Tibial nerve (tissue), 4 donors: ENCODE measurements at regions not wholly inside any gene's neighbourhood (a gene's known extent, or its start where the extent isn't known, plus 50 kb on each side); places are given as distances from the start of the nearest gene placed in this dataset.

ENCODE experiments used
- DNase-seq, 2 donors: peaks; one replicate each; pipeline ENCODE4 v3.0.0-alpha.2; 2019; ENCODE audit warnings: low spot score in 2 of 2
- H3K27ac ChIP-seq, 4 donors: fragments of 200-600 bp; sonication (generic) in 3 of 4; one replicate each; pipeline ENCODE4 v1.5.1; 2017 to 2019; ENCODE audit warnings: mild to moderate bottlenecking in 1 of 4
- H3K27me3 ChIP-seq, 2 donors: fragments of 200-600 bp; sonication (generic) in 1 of 2; one replicate each; pipeline versions ENCODE4 v1.5.1 to v1.6.0; 2017 to 2019
- H3K36me3 ChIP-seq, 3 donors: fragments of 200-600 bp; sonication (generic); one replicate each; pipeline ENCODE4 v1.5.1; 2018 to 2019
- H3K4me1 ChIP-seq, 4 donors: fragments of 200-600 bp; sonication (generic) in 3 of 4; one replicate each; pipeline ENCODE4 v1.5.1; 2017 to 2019
- H3K4me3 ChIP-seq, 4 donors: fragments of 200-600 bp; sonication (generic) in 3 of 4; one replicate each; pipeline ENCODE4 v1.5.1; 2017 to 2019; ENCODE audit warnings: mild to moderate bottlenecking in 1 of 4, moderate library complexity in 1 of 4
- H3K9me3 ChIP-seq, 4 donors: fragments of 200-600 bp; sonication (generic) in 3 of 4; one replicate each; pipeline ENCODE4 v1.5.1; 2017 to 2019
- CTCF ChIP-seq, 5 experiments: fragments of 200-600 bp in 3 of 5; fragments of 450-650 bp in 2 of 5; sonication (generic) in 3 of 5; IDR thresholded peaks; one replicate each; pipeline ENCODE4 v1.5.1; 2016 to 2019; ENCODE audit warnings: antibody characterized with exemption in 5 of 5, mild to moderate bottlenecking in 3 of 5, moderate library complexity in 2 of 5
- EP300 ChIP-seq, 2 donors: sonication (generic); formaldehyde crosslinking; IDR thresholded peaks; one replicate each; pipeline ENCODE4 v1.6.1; 2017; ENCODE audit warnings: antibody characterized with exemption in 2 of 2, mild to moderate bottlenecking in 1 of 2
- POLR2A ChIP-seq, 2 donors: fragments of 450-650 bp; IDR thresholded peaks; one replicate each; pipeline ENCODE4 v1.6.1; 2017; ENCODE audit warnings: antibody characterized with exemption in 2 of 2, mild to moderate bottlenecking in 2 of 2, moderate library complexity in 2 of 2
- WGBS, 2 donors: methylation state at CpG; one replicate each; pipeline ENCODE4 v1.1.5; 2018; 5-methylcytosine and 5-hydroxymethylcytosine counted together

- H3K4me1 ChIP-seq, result no peaks in the 10 kb centered on the region
- no peak overlapping the region for H3K4me3 ChIP-seq
- H3K27me3 ChIP-seq, result no peaks in the 10 kb centered on the region
- H3K36me3 ChIP-seq, result no peaks in the 10 kb centered on the region
- TF ChIP-seq CTCF (IDR thresholded peaks at IDR 0.05) (no peak), POLR2A (IDR thresholded peaks at IDR 0.05) (no peak), EP300 (IDR thresholded peaks at IDR 0.05) (no peak)
- no peak overlapping the region for H3K27ac ChIP-seq
- DNase-seq, result no peak
- no peaks in the 10 kb centered on the region for H3K9me3 ChIP-seq
These were observed 89.5 kb upstream of the MANEA start for GRCh38 chr6:95487817-95488216.

GRCh38 chr6:95489185-95489863 is 88.0 kb upstream of the MANEA start:
- H3K36me3 ChIP-seq, result no peaks in the 10 kb centered on the region
- no peak overlapping the region for H3K27ac ChIP-seq
- H3K9me3 ChIP-seq, result no peaks in the 10 kb centered on the region
- 67 to 79% methylated on average over 3 of the region's 3 CpGs for WGBS, 2 donors
- H3K27me3 ChIP-seq, result no peaks in the 10 kb centered on the region
- no peak for DNase-seq
- no peaks in the 10 kb centered on the region for H3K4me1 ChIP-seq
- TF ChIP-seq POLR2A (IDR thresholded peaks at IDR 0.05) (no peak), CTCF (IDR thresholded peaks at IDR 0.05) (no peak), EP300 (IDR thresholded peaks at IDR 0.05) (no peak)
- H3K4me3 ChIP-seq, result no peak overlapping the region

DNA sequence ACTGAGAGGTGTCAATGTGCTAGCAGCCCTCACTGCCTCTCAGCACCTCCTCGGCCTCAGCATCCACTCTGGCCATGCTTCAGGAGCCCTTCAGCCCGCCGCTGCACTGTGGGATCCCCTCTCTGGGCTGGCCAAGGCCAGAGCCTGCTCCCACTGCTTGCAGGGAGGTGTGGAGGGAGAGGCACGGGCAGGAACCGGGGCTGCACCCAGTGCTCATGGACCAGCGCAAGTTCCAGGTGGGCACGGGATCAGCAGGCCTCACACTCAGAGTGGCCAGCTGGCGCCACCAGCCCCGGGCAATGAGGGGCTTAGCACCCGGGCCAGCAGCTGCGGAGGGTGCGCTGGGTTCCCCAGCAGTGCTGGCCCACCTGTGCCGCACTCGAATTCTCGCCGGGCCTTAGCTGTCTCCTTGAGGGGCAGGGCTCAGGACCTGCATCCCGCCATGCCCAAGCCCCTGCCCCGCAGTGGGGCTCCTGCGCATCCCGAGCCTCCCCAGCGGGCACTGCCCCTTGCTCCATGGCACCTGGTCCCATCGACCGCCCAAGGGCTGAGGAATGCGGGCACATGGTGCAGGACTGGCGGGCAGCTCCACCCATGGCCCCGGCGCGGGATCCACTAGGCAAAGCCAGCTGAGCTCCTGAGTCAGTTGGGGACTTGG is 80.4 kb upstream of the MANEA start:
- no peaks in the 10 kb centered on the region for H3K27me3 ChIP-seq
- peaks cover 0 to 13% (median 0%) of the 10 kb centered on the region in 4 donors for H3K9me3 ChIP-seq
- DNase-seq, result no peak
- H3K27ac ChIP-seq, result no peak overlapping the region
- H3K36me3 ChIP-seq, result no peaks in the 10 kb centered on the region
- TF ChIP-seq POLR2A (IDR thresholded peaks at IDR 0.05) (no peak), EP300 (IDR thresholded peaks at IDR 0.05) (no peak), CTCF (IDR thresholded peaks at IDR 0.05) (no peak)
- no peak overlapping the region for H3K4me3 ChIP-seq
- 91 to 95% methylated on average over 16 to 20 of the region's 28 CpGs for WGBS, 2 donors
- no peaks in the 10 kb centered on the region for H3K4me1 ChIP-seq

- TF ChIP-seq POLR2A (IDR thresholded peaks at IDR 0.05) (no peak), CTCF (IDR thresholded peaks at IDR 0.05) (no peak), EP300 (IDR thresholded peaks at IDR 0.05) (no peak)
- Histone ChIP-seq H3K36me3 (no peaks in the 10 kb centered on the region), H3K4me3 (no peak overlapping the region), H3K27me3 (no peaks in the 10 kb centered on the region), H3K9me3 (peaks cover 0 to 34% (median 5%) of the 10 kb centered on the region in 4 donors), H3K27ac (no peak overlapping the region), H3K4me1 (no peaks in the 10 kb centered on the region)
- WGBS, 2 donors, result 90 to 94% methylated on average over 4 of the region's 4 CpGs
- no peak for DNase-seq
These were observed 76.1 kb upstream of the MANEA start for GRCh38 chr6:95501032-95501904.

DNA sequence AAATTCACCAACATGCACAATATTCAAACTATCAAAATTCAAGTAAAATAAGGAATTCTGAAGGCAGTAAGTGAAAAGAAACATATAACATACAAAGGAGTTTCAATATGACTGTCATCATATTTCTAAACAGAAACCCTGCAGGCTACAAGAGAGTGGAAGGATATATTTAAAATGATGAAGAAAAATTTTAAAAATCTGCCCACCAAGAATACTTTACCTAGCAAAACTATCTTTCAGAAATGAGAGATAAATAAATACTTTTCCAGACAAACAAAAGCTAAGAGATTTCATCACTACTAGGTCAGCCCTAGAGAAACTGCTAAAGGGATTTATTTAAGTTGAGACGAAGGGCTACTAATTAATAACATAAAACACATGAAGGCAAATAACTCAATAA is 73.8 kb upstream of the MANEA start:
- Histone ChIP-seq H3K4me1 (no peaks in the 10 kb centered on the region), H3K27ac (no peak overlapping the region), H3K36me3 (no peaks in the 10 kb centered on the region), H3K4me3 (no peak overlapping the region), H3K9me3 (peaks cover 0 to 21% (median 5%) of the 10 kb centered on the region in 4 donors), H3K27me3 (no peaks in the 10 kb centered on the region)
- TF ChIP-seq EP300 (IDR thresholded peaks at IDR 0.05) (no peak), POLR2A (IDR thresholded peaks at IDR 0.05) (no peak), CTCF (IDR thresholded peaks at IDR 0.05) (no peak)
- DNase-seq, result no peak
- WGBS, 2 donors, result 92 to 93% methylated on average over 1 of the region's 1 CpG
